ENCODE measurements at regions not wholly inside any gene's neighbourhood (a gene's known extent, or its start where the extent isn't known, plus 50 kb on each side); places are given as distances from the start of the nearest gene placed in this dataset.

DNA sequence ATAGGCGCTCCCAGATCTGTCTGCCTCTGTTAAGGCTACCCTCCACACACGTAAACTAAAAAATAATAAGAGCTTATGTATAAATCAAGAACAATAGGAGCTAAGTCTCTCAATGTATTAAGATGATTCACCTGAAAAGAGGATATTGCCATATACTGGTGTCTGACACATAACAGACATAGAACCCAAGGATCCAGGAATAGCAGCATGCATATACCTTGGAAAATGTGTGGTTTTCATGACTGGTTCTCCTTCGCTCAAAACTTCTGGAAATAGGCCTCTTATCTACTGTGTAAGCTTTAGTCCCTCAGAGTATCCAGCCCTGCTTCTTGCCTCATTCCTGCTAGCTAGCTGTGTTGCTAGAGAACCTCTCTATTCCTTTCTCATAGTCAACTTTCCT is 203.7 kb upstream of the SLITRK2 start:
- DNase-seq: no peak
- Mint-ChIP-seq H3K27ac (no peak overlapping the region), H3K4me3 (no peak overlapping the region), H3K9me3 (peaks cover 59 to 65% of the 10 kb centered on the region in 2 experiments), H3K27me3 (ENCODE audit: low read depth) (no peaks in the 10 kb centered on the region), H3K4me1 (no peaks in the 10 kb centered on the region; a peak in 1 of 4 replicates), H3K36me3 (ENCODE audit: insufficient read depth in 1 of 3, low read depth in 3 of 3) (no peaks in the 10 kb centered on the region)
- Histone ChIP-seq H3K23ac (ENCODE audit: insufficient read length, low read depth, low read length) (no peak overlapping the region), H3K9ac (ENCODE audit: extremely low read depth, insufficient read length, low read length) (no peak overlapping the region), H3K4ac (ENCODE audit: low read depth, low read length) (no peak overlapping the region), H3K18ac (ENCODE audit: insufficient read length, low read depth, low read length) (no peak overlapping the region), H3T11ph (ENCODE audit: low read length) (no peak overlapping the region), H4K20me1 (ENCODE audit: control insufficient read depth, insufficient read depth, insufficient read length) (no peaks in the 10 kb centered on the region), H2AK5ac (ENCODE audit: insufficient read length, low read length) (no peak overlapping the region), H2BK15ac (ENCODE audit: low read depth, low read length) (no peak overlapping the region), H3K4me2 (ENCODE audit: insufficient read depth, insufficient read length, low read length) (no peak overlapping the region), H2BK5ac (ENCODE audit: insufficient read length, low read length) (no peak overlapping the region), H3K14ac (ENCODE audit: insufficient read depth, low read length) (no peak overlapping the region), H3K27me3 (ENCODE audit: insufficient read depth, low read length) (no peaks in the 10 kb centered on the region), H3K23me2 (ENCODE audit: insufficient read length, low read depth, low read length, poor library complexity, severe bottlenecking) (no peaks in the 10 kb centered on the region), H3K56ac (ENCODE audit: insufficient read length, low read depth, low read length) (no peak overlapping the region), H4K5ac (ENCODE audit: insufficient read length, low read depth, low read length) (no peak overlapping the region), H2AFZ (ENCODE audit: low read length) (no peak overlapping the region), H2BK12ac (ENCODE audit: insufficient read length, low read depth, low read length) (no peak overlapping the region), H2BK120ac (ENCODE audit: low read depth, low read length, poor library complexity, severe bottlenecking) (no peak overlapping the region), H3K79me1 (ENCODE audit: insufficient read depth, low read depth, low read length, poor library complexity, severe bottlenecking) (no peaks in the 10 kb centered on the region), H4K91ac (ENCODE audit: insufficient read length, low read depth, low read length) (no peak overlapping the region), H3K27ac (ENCODE audit: insufficient read length, low read depth, low read length) (no peak overlapping the region), H3K79me2 (ENCODE audit: insufficient read depth, low read length) (no peaks in the 10 kb centered on the region), H2BK20ac (ENCODE audit: low read depth, low read length, poor library complexity, severe bottlenecking) (no peak overlapping the region), H3K9me3 (ENCODE audit: control insufficient read depth, low read depth, low read length) (peaks cover 60% of the 10 kb centered on the region), H4K8ac (replicated peaks; ENCODE audit: insufficient read length, low read depth, low read length) (no peak overlapping the region), H3K4me1 (ENCODE audit: insufficient read depth, low read length) (no peaks in the 10 kb centered on the region)
- WGBS (ENCODE audit: extremely low coverage, insufficient read length, low lambda C conversion rate): no CpG with 5 or more reads among the region's 3 CpGs
- no peak for TF ChIP-seq CTCF (conservative IDR thresholded peaks at IDR 0.05)
